ENCODE measurements at regions not wholly inside any gene's neighbourhood (a gene's known extent, or its start where the extent isn't known, plus 50 kb on each side); places are given as distances from the start of the nearest gene placed in this dataset.

GRCh38 chr3:164196477-164196876 is 881.8 kb downstream of the SI start:
- TF ChIP-seq CTCF (IDR thresholded peaks at IDR 0.05; ENCODE audit: low read depth, low read length): no peak
- DNase-seq (ENCODE audit: extremely low read depth, low read depth): no peak

GRCh38 chr3:164194842-164195241 is 883.5 kb downstream of the SI start:
- no peak for DNase-seq (ENCODE audit: extremely low read depth, low read depth)
- no peak for TF ChIP-seq CTCF (IDR thresholded peaks at IDR 0.05; ENCODE audit: low read depth, low read length)

GRCh38 chr3:164192974-164193373 is 885.3 kb downstream of the SI start:
- TF ChIP-seq CTCF (IDR thresholded peaks at IDR 0.05; ENCODE audit: low read depth, low read length): no peak
- DNase-seq (ENCODE audit: extremely low read depth, low read depth): no peak

- no peak for DNase-seq (ENCODE audit: extremely low read depth, low read depth)
- TF ChIP-seq CTCF (IDR thresholded peaks at IDR 0.05; ENCODE audit: low read depth, low read length): no peak
Measured at GRCh38 chr3:164190566-164190965, 887.7 kb downstream of the SI start.

- TF ChIP-seq CTCF (IDR thresholded peaks at IDR 0.05; ENCODE audit: low read depth, low read length): no peak
- DNase-seq (ENCODE audit: extremely low read depth, low read depth): no peak
Measured at GRCh38 chr3:164186095-164186494, 892.2 kb downstream of the SI start.

GRCh38 chr3:164179110-164179774 is 899.1 kb downstream of the SI start:
- DNase-seq (ENCODE audit: extremely low read depth, low read depth): no peak
- TF ChIP-seq CTCF (IDR thresholded peaks at IDR 0.05; ENCODE audit: low read depth, low read length): no peak

GRCh38 chr3:164174059-164174458 is 904.2 kb downstream of the SI start:
- DNase-seq (ENCODE audit: extremely low read depth, low read depth): no peak
- no peak for TF ChIP-seq CTCF (IDR thresholded peaks at IDR 0.05; ENCODE audit: low read depth, low read length)

All from AG09319 (cell line).